Right atrium auricular region (tissue), 2 donors: ENCODE measurements at regions not wholly inside any gene's neighbourhood (a gene's known extent, or its start where the extent isn't known, plus 50 kb on each side); places are given as distances from the start of the nearest gene placed in this dataset.

Experiments used
- DNase-seq: peaks from one replicate; pipeline ENCODE4 v3.0.0-alpha.2; 2019; ENCODE audit warnings: low spot score
- H3K27ac ChIP-seq, 2 donors: fragments of 200-600 bp; sonication (generic); 1 replicate in 1 of 2; 2 replicates in 1 of 2; pipeline ENCODE4 v1.5.1; 2016 to 2019
- H3K27me3 ChIP-seq, 2 donors: fragments of 200-600 bp; sonication (generic); one replicate each; pipeline versions ENCODE4 v1.5.1 to v1.6.0; 2017 to 2019
- H3K36me3 ChIP-seq: fragments of 200-600 bp; sonication (generic); one replicate; pipeline ENCODE4 v1.5.1; 2016
- H3K4me1 ChIP-seq, 2 donors: fragments of 200-600 bp; sonication (generic); one replicate each; pipeline versions ENCODE4 v1.5.1 to v1.6.0; 2017 to 2019
- H3K4me3 ChIP-seq, 2 donors: fragments of 200-600 bp; sonication (generic); 1 replicate in 1 of 2; 2 replicates in 1 of 2; pipeline ENCODE4 v1.5.1; 2017 to 2019; ENCODE audit warnings: mild to moderate bottlenecking in 1 of 2, moderate library complexity in 1 of 2
- H3K9me3 ChIP-seq, 2 donors: fragments of 200-600 bp; sonication (generic); one replicate each; pipeline ENCODE4 v1.5.1; 2019
- TF ChIP-seq, protein P1 (sequence below), 2 donors: fragments of 200-600 bp; sonication (generic); IDR thresholded peaks; one replicate each; pipeline ENCODE4 v1.5.1; 2019; ENCODE audit warnings: antibody characterized with exemption in 2 of 2

DNA sequence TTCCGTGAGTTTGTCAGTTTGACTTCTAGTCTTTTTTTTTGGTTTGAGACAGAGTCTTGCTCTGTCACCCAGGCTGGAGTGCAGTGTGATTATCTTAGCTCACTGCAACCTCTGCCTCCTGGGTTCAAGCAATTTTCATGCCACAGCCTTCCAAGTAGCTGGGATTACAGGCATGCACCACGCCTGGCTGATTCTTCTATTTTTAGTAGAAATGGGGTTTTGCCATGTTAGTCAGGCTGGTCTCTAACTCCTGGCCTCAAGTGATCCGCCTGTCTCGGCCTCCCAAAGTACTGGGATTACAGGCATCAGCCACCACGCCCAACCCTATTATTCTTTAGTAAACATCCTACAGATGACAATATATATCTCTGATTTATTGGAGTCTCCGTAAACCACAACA is 506.5 kb downstream of the PREX1 start:
- TF ChIP-seq, protein P1, sequence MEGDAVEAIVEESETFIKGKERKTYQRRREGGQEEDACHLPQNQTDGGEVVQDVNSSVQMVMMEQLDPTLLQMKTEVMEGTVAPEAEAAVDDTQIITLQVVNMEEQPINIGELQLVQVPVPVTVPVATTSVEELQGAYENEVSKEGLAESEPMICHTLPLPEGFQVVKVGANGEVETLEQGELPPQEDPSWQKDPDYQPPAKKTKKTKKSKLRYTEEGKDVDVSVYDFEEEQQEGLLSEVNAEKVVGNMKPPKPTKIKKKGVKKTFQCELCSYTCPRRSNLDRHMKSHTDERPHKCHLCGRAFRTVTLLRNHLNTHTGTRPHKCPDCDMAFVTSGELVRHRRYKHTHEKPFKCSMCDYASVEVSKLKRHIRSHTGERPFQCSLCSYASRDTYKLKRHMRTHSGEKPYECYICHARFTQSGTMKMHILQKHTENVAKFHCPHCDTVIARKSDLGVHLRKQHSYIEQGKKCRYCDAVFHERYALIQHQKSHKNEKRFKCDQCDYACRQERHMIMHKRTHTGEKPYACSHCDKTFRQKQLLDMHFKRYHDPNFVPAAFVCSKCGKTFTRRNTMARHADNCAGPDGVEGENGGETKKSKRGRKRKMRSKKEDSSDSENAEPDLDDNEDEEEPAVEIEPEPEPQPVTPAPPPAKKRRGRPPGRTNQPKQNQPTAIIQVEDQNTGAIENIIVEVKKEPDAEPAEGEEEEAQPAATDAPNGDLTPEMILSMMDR (IDR thresholded peaks at IDR 0.05) = no peak
- H3K4me1 ChIP-seq = peaks cover 0 to 2% of the 10 kb centered on the region in 2 donors
- no peak overlapping the region for H3K4me3 ChIP-seq
- DNase-seq = no peak
- no peaks in the 10 kb centered on the region for H3K27me3 ChIP-seq
- H3K27ac ChIP-seq = no peak overlapping the region
- no peaks in the 10 kb centered on the region for H3K36me3 ChIP-seq
- no peaks in the 10 kb centered on the region for H3K9me3 ChIP-seq

DNA sequence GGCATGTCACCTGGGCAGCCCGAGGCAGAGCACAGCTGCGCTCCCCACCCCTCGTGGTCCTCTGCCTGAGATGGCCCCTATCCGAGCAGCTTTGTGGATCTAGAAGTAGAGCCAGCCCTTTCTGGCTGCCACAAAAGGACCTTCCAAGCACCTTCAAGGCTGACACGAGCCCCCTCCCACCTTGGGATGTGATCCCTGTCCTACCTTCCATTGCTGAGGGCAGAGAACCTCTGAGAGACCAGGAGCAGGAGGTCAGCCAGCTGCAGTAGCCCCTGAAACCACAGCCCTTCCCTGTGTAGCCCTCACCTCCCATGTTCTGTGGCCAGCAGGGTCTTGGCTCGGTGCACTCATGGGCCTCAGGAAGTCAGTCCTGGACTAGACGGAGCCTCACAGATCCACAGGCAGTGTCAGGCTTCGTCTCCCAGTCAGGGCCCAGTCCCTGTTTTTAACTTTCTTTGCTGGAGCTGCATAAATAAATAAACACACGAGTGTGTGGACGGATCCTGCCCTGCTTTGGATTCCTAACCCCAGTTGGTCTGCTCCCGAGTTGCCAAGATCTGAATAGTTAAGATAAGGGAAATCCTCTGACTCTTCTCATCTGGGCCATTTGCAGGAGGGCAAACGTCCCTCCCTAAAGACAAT is 507.7 kb downstream of the PREX1 start:
- TF ChIP-seq, protein P1 (IDR thresholded peaks at IDR 0.05) = no peak
- H3K4me1 ChIP-seq = no peaks in the 10 kb centered on the region
- no peak overlapping the region for H3K4me3 ChIP-seq
- H3K27ac ChIP-seq = no peak overlapping the region
- H3K27me3 ChIP-seq = no peaks in the 10 kb centered on the region
- no peaks in the 10 kb centered on the region for H3K36me3 ChIP-seq
- no peak for DNase-seq
- H3K9me3 ChIP-seq = no peaks in the 10 kb centered on the region

DNA sequence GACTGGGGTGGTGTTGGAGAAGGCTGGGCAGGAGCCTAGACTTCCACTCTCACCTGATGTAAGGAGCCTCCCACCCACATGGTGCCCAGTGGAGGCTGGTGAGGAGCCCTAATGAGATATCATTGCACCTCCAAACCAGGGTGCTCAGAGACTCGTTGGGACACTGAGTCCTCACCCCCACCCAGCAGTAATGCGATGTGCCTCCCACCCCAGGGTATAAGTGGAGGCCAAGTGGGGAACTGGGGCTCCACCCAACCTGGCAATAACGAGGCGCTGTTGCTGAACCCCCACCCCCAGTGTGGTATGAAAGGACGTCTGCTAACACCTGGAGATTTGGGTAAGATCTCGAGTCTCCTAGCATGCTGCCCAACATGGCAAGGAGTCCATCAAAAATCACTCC is 510.2 kb downstream of the PREX1 start:
- H3K36me3 ChIP-seq = no peaks in the 10 kb centered on the region
- H3K9me3 ChIP-seq = no peaks in the 10 kb centered on the region
- TF ChIP-seq, protein P1 (IDR thresholded peaks at IDR 0.05) = no peak
- no peak overlapping the region for H3K27ac ChIP-seq
- no peaks in the 10 kb centered on the region for H3K4me1 ChIP-seq
- no peak for DNase-seq
- no peak overlapping the region for H3K4me3 ChIP-seq
- H3K27me3 ChIP-seq = no peaks in the 10 kb centered on the region

DNA sequence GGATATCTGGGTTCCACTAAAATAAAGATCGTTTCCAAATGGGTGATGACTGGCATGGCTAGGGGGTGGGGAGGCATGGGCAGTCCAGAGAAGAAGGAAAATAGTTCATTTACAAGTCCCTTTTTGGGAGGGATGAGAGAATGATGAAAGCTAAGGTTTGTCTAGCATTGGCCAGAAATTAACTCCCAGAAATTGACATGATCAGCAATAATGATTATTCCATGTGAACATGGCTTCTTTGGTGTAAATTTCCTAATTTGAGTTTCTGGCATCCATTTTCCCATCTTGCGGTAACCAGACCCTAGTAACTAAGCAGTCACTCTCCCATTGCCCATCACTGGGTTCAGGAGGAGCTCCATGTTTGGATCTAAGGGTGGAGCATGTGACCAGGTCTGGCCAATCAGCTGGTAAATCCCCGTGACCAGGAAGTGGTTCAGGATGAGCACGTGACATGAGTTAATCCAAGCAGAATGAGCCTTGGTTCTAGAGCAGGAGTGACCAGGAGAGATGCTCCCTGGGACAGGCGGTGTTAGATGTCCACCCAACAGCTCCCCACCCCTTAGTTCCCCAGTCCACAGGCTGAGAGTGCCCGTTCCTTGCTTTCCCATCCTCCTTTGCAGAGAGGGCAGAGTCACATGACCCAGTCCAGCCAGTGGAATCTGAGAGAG is 512.7 kb downstream of the PREX1 start:
- no peak overlapping the region for H3K27ac ChIP-seq
- no peaks in the 10 kb centered on the region for H3K4me1 ChIP-seq
- H3K27me3 ChIP-seq = no peaks in the 10 kb centered on the region
- H3K9me3 ChIP-seq = no peaks in the 10 kb centered on the region
- no peak overlapping the region for H3K4me3 ChIP-seq
- TF ChIP-seq, protein P1 (IDR thresholded peaks at IDR 0.05) = no peak
- no peak for DNase-seq
- no peaks in the 10 kb centered on the region for H3K36me3 ChIP-seq

DNA sequence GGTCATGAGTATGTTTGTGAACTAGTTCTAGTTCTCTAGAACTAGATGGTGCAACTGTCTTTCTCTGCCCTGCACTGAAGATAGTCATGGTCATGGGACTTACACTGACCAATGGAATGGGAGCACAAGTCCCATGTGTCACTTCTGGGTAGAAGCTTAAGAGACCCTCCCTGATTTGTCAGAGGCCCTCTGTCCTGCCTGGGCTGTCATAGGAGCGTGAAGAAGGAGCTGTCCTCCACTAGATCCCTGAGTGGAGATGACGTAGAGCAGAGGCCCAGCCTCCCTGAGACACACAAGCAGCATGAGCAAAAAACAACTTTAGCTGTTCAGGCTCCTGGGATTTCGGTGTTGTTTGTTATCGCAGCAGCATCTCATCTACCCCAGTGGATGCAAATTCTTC is 514.5 kb downstream of the PREX1 start:
- Histone ChIP-seq H3K27ac (no peak overlapping the region), H3K9me3 (no peaks in the 10 kb centered on the region), H3K36me3 (no peaks in the 10 kb centered on the region), H3K27me3 (no peaks in the 10 kb centered on the region), H3K4me1 (no peaks in the 10 kb centered on the region), H3K4me3 (no peak overlapping the region)
- TF ChIP-seq, protein P1 (IDR thresholded peaks at IDR 0.05) = no peak
- DNase-seq = no peak

DNA sequence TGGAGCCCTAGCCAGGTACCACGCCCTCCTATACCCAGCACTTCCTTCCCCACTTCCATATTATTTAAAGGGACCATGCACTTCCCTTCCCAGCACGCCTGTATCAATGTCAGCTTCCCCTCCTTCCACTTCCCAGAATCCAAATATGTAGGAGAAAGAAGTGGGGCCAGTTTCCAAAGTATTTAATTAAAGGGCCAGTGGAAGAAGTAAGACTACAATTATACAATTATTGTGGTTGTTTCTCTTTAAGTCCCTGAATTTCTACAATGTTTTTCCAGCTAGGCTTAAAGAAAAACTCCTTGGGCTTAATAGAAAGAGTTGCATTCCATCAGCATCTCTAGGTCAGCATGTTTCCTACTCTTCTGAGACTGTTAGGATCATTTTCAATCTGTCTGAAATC is 515.8 kb downstream of the PREX1 start:
- Histone ChIP-seq H3K4me3 (no peak overlapping the region), H3K27me3 (no peaks in the 10 kb centered on the region), H3K4me1 (no peaks in the 10 kb centered on the region), H3K27ac (no peak overlapping the region), H3K36me3 (no peaks in the 10 kb centered on the region), H3K9me3 (no peaks in the 10 kb centered on the region)
- DNase-seq = no peak
- TF ChIP-seq, protein P1 (IDR thresholded peaks at IDR 0.05) = no peak
